ENCODE measurements at regions not wholly inside any gene's neighbourhood (a gene's known extent, or its start where the extent isn't known, plus 50 kb on each side); places are given as distances from the start of the nearest gene placed in this dataset.

DNA sequence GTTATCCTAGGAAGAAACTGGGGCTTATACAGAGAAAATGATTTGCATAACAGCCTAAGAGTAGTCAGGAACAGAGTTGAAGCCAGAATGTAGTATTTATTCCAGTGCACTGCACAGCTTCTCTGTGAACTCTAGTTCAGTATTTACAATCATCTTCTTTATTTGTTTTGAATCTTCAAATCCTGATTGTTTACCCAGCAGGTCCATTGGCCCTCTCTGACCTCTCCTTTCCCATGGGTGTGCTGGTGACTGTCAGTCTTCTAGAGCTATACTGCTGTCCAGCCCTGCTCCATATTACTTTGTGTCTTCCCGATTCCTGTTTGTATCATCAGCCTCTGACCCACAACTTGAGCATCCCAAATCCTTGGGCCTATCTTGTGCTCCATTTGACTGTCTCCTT, 301.9 kb upstream of the HS3ST1 start:
- no peak for TF ChIP-seq EZH2 (IDR thresholded peaks at IDR 0.05; ENCODE audit: low read length, unreplicated experiment)
- TF ChIP-seq, protein P1, sequence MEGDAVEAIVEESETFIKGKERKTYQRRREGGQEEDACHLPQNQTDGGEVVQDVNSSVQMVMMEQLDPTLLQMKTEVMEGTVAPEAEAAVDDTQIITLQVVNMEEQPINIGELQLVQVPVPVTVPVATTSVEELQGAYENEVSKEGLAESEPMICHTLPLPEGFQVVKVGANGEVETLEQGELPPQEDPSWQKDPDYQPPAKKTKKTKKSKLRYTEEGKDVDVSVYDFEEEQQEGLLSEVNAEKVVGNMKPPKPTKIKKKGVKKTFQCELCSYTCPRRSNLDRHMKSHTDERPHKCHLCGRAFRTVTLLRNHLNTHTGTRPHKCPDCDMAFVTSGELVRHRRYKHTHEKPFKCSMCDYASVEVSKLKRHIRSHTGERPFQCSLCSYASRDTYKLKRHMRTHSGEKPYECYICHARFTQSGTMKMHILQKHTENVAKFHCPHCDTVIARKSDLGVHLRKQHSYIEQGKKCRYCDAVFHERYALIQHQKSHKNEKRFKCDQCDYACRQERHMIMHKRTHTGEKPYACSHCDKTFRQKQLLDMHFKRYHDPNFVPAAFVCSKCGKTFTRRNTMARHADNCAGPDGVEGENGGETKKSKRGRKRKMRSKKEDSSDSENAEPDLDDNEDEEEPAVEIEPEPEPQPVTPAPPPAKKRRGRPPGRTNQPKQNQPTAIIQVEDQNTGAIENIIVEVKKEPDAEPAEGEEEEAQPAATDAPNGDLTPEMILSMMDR (conservative IDR thresholded peaks at IDR 0.05; ENCODE audit: low read depth, low read length), result no peak
- no peak for TF ChIP-seq EZH2phosphoT487 (IDR thresholded peaks at IDR 0.05; ENCODE audit: borderline replicate concordance, low read length)

Data from PC-3 (cell line).